Large intestine (tissue), 3 donors: ENCODE measurements at regions not wholly inside any gene's neighbourhood (a gene's known extent, or its start where the extent isn't known, plus 50 kb on each side); places are given as distances from the start of the nearest gene placed in this dataset.

Experiments used
- DNase-seq, 2 donors: peaks; one replicate each; pipeline versions ENCODE4 v3.0.0 to v3.0.0-alpha.2; 2013
- H3K27ac ChIP-seq: one replicate; pipeline ENCODE4 v1.5.1; 2013; ENCODE audit warnings: low read length
- H3K27me3 ChIP-seq: 2 replicates; pipeline ENCODE4 v1.6.1; 2013; ENCODE audit warnings: low read length; ENCODE audit not compliant: control insufficient read depth, insufficient read depth
- H3K36me3 ChIP-seq: 2 replicates; pipeline ENCODE4 v1.6.1; 2013; ENCODE audit warnings: low read length; ENCODE audit not compliant: control insufficient read depth, insufficient read depth
- H3K4me1 ChIP-seq: one replicate; pipeline ENCODE4 v1.6.1; 2013; ENCODE audit warnings: low read length; ENCODE audit not compliant: control insufficient read depth, insufficient read depth
- H3K4me3 ChIP-seq: one replicate; pipeline ENCODE4 v1.5.1; 2013; ENCODE audit warnings: low read length
- H3K9me3 ChIP-seq: one replicate; pipeline ENCODE4 v1.6.1; 2013; ENCODE audit warnings: mild to moderate bottlenecking, low read depth, low read length, moderate library complexity; ENCODE audit not compliant: control insufficient read depth
- WGBS: methylation state at CpG from one replicate; pipeline ENCODE4 v1.1.5; 2013; ENCODE audit warnings: low lambda C conversion rate; ENCODE audit not compliant: insufficient coverage; 5-methylcytosine and 5-hydroxymethylcytosine counted together

GRCh38 chr14:71341156-71341555, 433.9 kb downstream of the PCNX1 start:
- Histone ChIP-seq H3K27ac (peak overlapping the region; percentile 84), H3K4me3 (no peak overlapping the region), H3K4me1 (peaks cover 40% of the 10 kb centered on the region), H3K27me3 (no peaks in the 10 kb centered on the region), H3K9me3 (no peaks in the 10 kb centered on the region), H3K36me3 (no peaks in the 10 kb centered on the region)
- WGBS = 100% methylated on average over 1 of the region's 3 CpGs
- no peak for DNase-seq

DNA sequence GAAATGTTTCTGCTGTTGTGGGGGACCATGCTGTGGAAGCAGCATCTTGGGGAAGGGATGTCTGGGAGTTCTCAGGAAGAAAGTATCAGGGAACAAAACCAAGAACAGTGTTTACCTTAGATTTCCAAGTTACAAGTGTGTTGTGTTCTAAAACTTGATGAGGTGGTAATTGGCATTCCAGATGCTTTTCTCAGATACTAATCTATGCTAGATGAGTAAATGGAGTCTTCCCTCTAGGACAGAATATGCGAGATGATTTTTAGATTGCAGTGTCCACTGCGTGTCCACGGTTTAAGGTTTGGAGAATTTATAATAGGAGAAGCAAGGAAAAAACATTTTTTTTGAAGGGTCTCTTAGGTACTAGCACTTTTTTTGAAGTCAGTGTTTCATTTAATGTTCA, 436.5 kb downstream of the PCNX1 start:
- no peaks in the 10 kb centered on the region for H3K9me3 ChIP-seq
- no peak for DNase-seq
- H3K4me3 ChIP-seq = no peak overlapping the region
- H3K4me1 ChIP-seq = peaks cover 22% of the 10 kb centered on the region
- H3K27ac ChIP-seq = no peak overlapping the region
- 100% methylated on average over 3 of the region's 3 CpGs for WGBS
- no peaks in the 10 kb centered on the region for H3K36me3 ChIP-seq
- H3K27me3 ChIP-seq = no peaks in the 10 kb centered on the region

DNA sequence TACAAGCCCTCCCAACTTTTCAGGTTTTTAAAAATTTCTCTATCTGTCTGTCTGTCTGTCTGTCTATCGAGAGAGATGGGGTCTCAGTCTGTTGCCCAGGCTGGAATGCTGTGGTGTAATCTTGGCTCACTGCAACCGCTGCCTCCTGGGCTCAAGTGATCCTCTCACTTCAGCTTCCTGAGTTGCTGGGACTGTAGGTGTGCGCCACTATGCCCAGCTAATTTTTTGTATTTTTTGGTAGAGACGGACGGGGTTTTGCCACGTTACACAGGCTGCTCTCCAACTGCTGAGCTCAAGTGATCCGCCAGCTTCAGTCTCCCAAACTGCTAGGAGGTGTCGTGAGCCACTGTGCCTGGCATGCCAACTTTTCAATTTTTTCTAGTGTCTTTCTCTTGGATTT, 437.2 kb downstream of the PCNX1 start:
- Histone ChIP-seq H3K9me3 (no peaks in the 10 kb centered on the region), H3K27ac (no peak overlapping the region), H3K36me3 (no peaks in the 10 kb centered on the region), H3K27me3 (no peaks in the 10 kb centered on the region), H3K4me3 (no peak overlapping the region), H3K4me1 (peaks cover 15% of the 10 kb centered on the region)
- DNase-seq = no peak
- WGBS = no CpG with 5 or more reads among the region's 8 CpGs

- Histone ChIP-seq H3K4me3 (no peak overlapping the region), H3K27me3 (no peaks in the 10 kb centered on the region), H3K9me3 (no peaks in the 10 kb centered on the region), H3K27ac (no peak overlapping the region), H3K36me3 (no peaks in the 10 kb centered on the region), H3K4me1 (no peaks in the 10 kb centered on the region)
- WGBS = 100% methylated on average over 1 of the region's 5 CpGs
- no peak for DNase-seq
These were observed 439.4 kb downstream of the PCNX1 start for GRCh38 chr14:71346685-71347084.

GRCh38 chr14:71348394-71348793, 441.1 kb downstream of the PCNX1 start:
- H3K4me1 ChIP-seq = no peaks in the 10 kb centered on the region
- no peak for DNase-seq
- no peaks in the 10 kb centered on the region for H3K9me3 ChIP-seq
- peaks cover under 1% of the 10 kb centered on the region for H3K36me3 ChIP-seq
- H3K27ac ChIP-seq = no peak overlapping the region
- H3K27me3 ChIP-seq = no peaks in the 10 kb centered on the region
- WGBS = 100% methylated on average over 1 of the region's 2 CpGs
- H3K4me3 ChIP-seq = no peak overlapping the region

DNA sequence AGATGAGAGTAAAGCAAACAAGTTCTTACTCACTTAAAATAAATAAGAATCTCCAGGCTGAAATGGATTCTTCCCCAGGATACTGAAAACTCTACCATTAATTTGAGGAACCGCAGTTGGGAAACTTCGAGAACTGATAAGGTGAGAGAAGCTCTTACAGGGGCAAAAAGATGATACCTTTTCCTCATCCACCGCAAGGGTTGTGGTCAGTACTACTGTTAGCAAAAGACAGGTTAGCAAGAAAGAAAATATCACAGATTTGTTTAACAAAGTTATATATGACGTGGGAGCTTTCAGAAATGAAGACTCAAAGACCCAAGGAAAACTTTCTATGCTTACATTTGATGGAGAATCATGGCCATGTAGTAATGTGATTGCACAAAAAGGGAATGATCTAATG, 441.6 kb downstream of the PCNX1 start:
- Histone ChIP-seq H3K4me3 (no peak overlapping the region), H3K9me3 (no peaks in the 10 kb centered on the region), H3K4me1 (no peaks in the 10 kb centered on the region), H3K27me3 (no peaks in the 10 kb centered on the region), H3K27ac (no peak overlapping the region), H3K36me3 (peaks cover 2% of the 10 kb centered on the region)
- WGBS = 100% methylated on average over 1 of the region's 4 CpGs
- DNase-seq = no peak

- DNase-seq = no peak
- WGBS = 100% methylated on average over 3 of the region's 8 CpGs
- Histone ChIP-seq H3K27me3 (no peaks in the 10 kb centered on the region), H3K4me1 (no peaks in the 10 kb centered on the region), H3K27ac (no peak overlapping the region), H3K9me3 (no peaks in the 10 kb centered on the region), H3K36me3 (peaks cover 2% of the 10 kb centered on the region), H3K4me3 (no peak overlapping the region)
These were observed 446.9 kb downstream of the PCNX1 start for GRCh38 chr14:71354142-71354541.

- 90% methylated on average over 2 of the region's 5 CpGs for WGBS
- no peak overlapping the region for H3K27ac ChIP-seq
These were observed 447.5 kb downstream of the PCNX1 start for GRCh38 chr14:71354801-71355200.

GRCh38 chr14:71355324-71356201, 448.3 kb downstream of the PCNX1 start:
- Histone ChIP-seq H3K36me3 (peaks cover 2% of the 10 kb centered on the region), H3K27me3 (no peaks in the 10 kb centered on the region), H3K4me3 (no peak overlapping the region), H3K27ac (peak overlapping the region; percentile 12), H3K4me1 (no peaks in the 10 kb centered on the region), H3K9me3 (no peaks in the 10 kb centered on the region)
- WGBS = 0% methylated on average over 1 of the region's 5 CpGs
- DNase-seq = peak in 1 of 2 donors; percentile 54

More at GRCh38 chr14:71354801-71355200, 447.5 kb downstream of the PCNX1 start:
- Histone ChIP-seq H3K27me3 (no peaks in the 10 kb centered on the region), H3K4me1 (no peaks in the 10 kb centered on the region), H3K4me3 (no peak overlapping the region), H3K36me3 (peaks cover 2% of the 10 kb centered on the region), H3K9me3 (no peaks in the 10 kb centered on the region)
- DNase-seq = no peak

DNA sequence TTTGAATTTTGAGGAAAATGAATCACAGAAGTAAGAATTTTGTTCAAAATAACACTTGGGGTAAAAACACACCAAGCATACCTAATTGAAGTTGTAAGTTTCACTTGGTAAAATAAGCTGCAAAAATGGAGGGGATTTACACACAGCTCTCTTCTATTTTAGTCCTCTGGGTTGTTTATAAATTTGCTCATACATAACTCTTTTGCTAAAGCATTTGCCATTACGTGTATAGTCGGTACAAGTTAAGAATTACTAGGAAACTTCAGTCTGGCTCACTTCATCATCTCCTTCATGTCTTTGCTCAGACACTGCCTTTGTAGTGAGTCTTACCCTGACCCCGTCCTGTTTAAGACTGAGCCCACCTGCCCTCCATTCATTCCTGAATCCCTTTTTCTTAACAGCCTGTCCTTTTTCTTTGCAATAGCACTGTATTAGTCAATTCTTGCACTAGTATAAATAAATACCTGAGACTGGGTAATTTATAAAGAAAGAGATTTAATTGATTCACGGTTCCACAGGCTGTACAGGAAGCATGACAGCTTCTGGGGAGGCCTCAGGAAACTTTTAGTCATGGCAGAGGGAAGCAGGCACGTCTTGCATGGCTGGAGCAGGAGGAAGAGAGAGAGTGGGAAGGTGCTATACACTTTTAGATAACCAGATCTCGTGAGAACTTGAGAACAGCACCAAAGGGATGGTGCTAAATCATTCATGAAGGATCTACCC, 451.1 kb downstream of the PCNX1 start:
- no peaks in the 10 kb centered on the region for H3K9me3 ChIP-seq
- DNase-seq = no peak
- H3K36me3 ChIP-seq = peaks cover 1% of the 10 kb centered on the region
- no peak overlapping the region for H3K4me3 ChIP-seq
- no peak overlapping the region for H3K27ac ChIP-seq
- peaks cover 11% of the 10 kb centered on the region for H3K4me1 ChIP-seq
- H3K27me3 ChIP-seq = no peaks in the 10 kb centered on the region
- 100% methylated on average over 1 of the region's 6 CpGs for WGBS
